ENCODE measurements at regions not wholly inside any gene's neighbourhood (a gene's known extent, or its start where the extent isn't known, plus 50 kb on each side); places are given as distances from the start of the nearest gene placed in this dataset.
A peak's percentile ranks its signal among the peaks of the same experiment; 100 is the strongest.

DNA sequence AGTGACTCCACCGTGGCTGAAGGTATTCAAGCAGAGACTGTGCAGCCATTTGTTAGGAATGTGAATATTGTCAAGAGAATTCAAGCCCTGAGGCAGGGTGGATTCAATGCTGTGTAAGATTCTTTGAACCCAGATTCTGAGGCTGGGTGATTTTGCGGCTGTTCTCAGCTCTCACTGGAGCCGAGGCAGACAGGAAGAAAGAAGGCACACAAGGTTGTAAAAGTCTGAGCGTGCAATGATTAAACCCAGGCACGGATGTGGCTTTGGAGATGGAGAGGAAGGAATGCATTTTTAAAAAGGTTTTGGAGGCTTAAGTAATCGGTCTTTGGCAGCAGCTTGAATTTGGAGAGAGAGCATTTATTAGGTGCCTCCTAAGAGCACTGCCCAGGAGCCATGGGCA lies 187.9 kb downstream of the KATNAL1 start:
- Histone ChIP-seq H3K14ac (ENCODE audit: low read length in 2 of 2) (no peak overlapping the region), H2BK15ac (ENCODE audit: low read depth, poor library complexity, severe bottlenecking) (peak overlapping the region; percentile 3), H4K8ac (ENCODE audit: low read length) (peak overlapping the region; percentile 89), H2AFZ (ENCODE audit: low read depth, low read length) (no peak overlapping the region), H3K4me2 (ENCODE audit: low read length, poor library complexity, severe bottlenecking) (peak overlapping the region; percentile 52), H3K79me1 (replicated peaks; ENCODE audit: low read length, poor library complexity, severe bottlenecking) (no peaks in the 10 kb centered on the region), H3K4ac (ENCODE audit: low read depth in 1 of 2, low read length in 2 of 2) (peak overlapping the region in 1 of 2 experiments; percentile 32), H2AK5ac (ENCODE audit: low read length, severe bottlenecking) (no peak overlapping the region), H3K9me3 (ENCODE audit: control insufficient read depth, low read length) (no peaks in the 10 kb centered on the region), H2BK5ac (ENCODE audit: low read depth, low read length, poor library complexity, severe bottlenecking) (no peak overlapping the region), H3K36me3 (ENCODE audit: control insufficient read depth in 1 of 2, insufficient read depth in 2 of 2, low read depth in 1 of 2, low read length in 2 of 2) (no peaks in the 10 kb centered on the region), H3K9ac (ENCODE audit: low read length) (peak overlapping the region; percentile 64), H3K27ac (ENCODE audit: low read length, poor library complexity, severe bottlenecking) (peak overlapping the region; percentile 83), H3K23ac (ENCODE audit: low read length in 2 of 2) (no peak overlapping the region), H3K27me3 (ENCODE audit: control insufficient read depth in 1 of 2, insufficient read depth in 1 of 2, low read length in 2 of 2) (no peaks in the 10 kb centered on the region), H4K91ac (ENCODE audit: low read length) (no peak overlapping the region), H2BK12ac (ENCODE audit: low read length in 2 of 2) (peak overlapping the region; percentile 70 to 78), H2BK120ac (ENCODE audit: low read depth, low read length) (peak overlapping the region; percentile 43), H3K18ac (ENCODE audit: low read depth in 1 of 2, low read length in 2 of 2) (peak overlapping the region; percentile 75 to 77), H3K4me3 (ENCODE audit: insufficient read depth in 1 of 2, low read depth in 1 of 2, low read length in 2 of 2) (peak overlapping the region in 1 of 2 experiments; percentile 25), H3K4me1 (ENCODE audit: control insufficient read depth, insufficient read depth, low read depth, low read length) (peaks cover 6% of the 10 kb centered on the region)
- peak; percentile 78 for DNase-seq
- 2% methylated on average over 6 of the region's 6 CpGs for WGBS

DNA sequence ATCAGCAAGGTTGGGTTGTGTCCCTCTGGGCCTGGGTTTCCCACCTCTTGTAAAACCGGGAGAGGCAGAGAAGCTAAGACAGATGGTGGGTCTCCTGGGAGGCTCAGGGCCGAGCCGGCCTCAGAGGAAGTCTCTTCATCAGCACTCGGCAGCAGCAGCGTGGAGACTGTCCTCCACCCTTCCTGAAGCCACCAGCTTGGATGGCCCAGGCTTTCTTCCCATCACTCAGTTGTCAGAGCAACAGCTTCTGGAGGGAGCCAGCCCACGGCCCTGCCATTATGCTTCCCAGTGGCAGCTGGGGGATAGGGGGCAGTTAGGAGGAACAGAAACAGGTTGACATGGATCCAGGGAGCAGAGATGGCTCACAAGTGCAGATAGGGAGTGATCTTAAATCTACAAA lies 191.0 kb downstream of the KATNAL1 start:
- no peak overlapping the region for H3K4me3 ChIP-seq (ENCODE audit: insufficient read depth in 1 of 2, low read depth in 1 of 2, low read length in 2 of 2)
- WGBS, result 67% methylated on average over 6 of the region's 6 CpGs
- DNase-seq, result no peak
- H3K14ac ChIP-seq (ENCODE audit: low read length in 2 of 2), result no peak overlapping the region
- no peak overlapping the region for H2BK120ac ChIP-seq (ENCODE audit: low read depth, low read length)
- H2AK5ac ChIP-seq (ENCODE audit: low read length, severe bottlenecking), result no peak overlapping the region
- peak overlapping the region; percentile 6 to 48 for H3K18ac ChIP-seq (ENCODE audit: low read depth in 1 of 2, low read length in 2 of 2)
- H2BK15ac ChIP-seq (ENCODE audit: low read depth, poor library complexity, severe bottlenecking), result peak overlapping the region; percentile 75
- H3K4ac ChIP-seq (ENCODE audit: low read depth in 1 of 2, low read length in 2 of 2), result peak overlapping the region in 1 of 2 experiments; percentile 2
- H3K9ac ChIP-seq (ENCODE audit: low read length), result no peak overlapping the region
- no peak overlapping the region for H3K4me2 ChIP-seq (ENCODE audit: low read length, poor library complexity, severe bottlenecking)
- no peak overlapping the region for H3K27ac ChIP-seq (ENCODE audit: low read length, poor library complexity, severe bottlenecking)
- H3K79me1 ChIP-seq (replicated peaks; ENCODE audit: low read length, poor library complexity, severe bottlenecking), result no peaks in the 10 kb centered on the region
- H2AFZ ChIP-seq (ENCODE audit: low read depth, low read length), result no peak overlapping the region
- peaks cover 11% of the 10 kb centered on the region for H3K4me1 ChIP-seq (ENCODE audit: control insufficient read depth, insufficient read depth, low read depth, low read length)
- no peaks in the 10 kb centered on the region for H3K36me3 ChIP-seq (ENCODE audit: control insufficient read depth in 1 of 2, insufficient read depth in 2 of 2, low read depth in 1 of 2, low read length in 2 of 2)
- H3K23ac ChIP-seq (ENCODE audit: low read length in 2 of 2), result no peak overlapping the region
- peak overlapping the region in 1 of 2 experiments; percentile 6 for H2BK12ac ChIP-seq (ENCODE audit: low read length in 2 of 2)
- no peak overlapping the region for H4K8ac ChIP-seq (ENCODE audit: low read length)
- no peaks in the 10 kb centered on the region for H3K9me3 ChIP-seq (ENCODE audit: control insufficient read depth, low read length)
- peak overlapping the region; percentile 9 for H4K91ac ChIP-seq (ENCODE audit: low read length)
- H3K27me3 ChIP-seq (ENCODE audit: control insufficient read depth in 1 of 2, insufficient read depth in 1 of 2, low read length in 2 of 2), result peaks cover 0 to 6% of the 10 kb centered on the region in 2 experiments
- H2BK5ac ChIP-seq (ENCODE audit: low read depth, low read length, poor library complexity, severe bottlenecking), result no peak overlapping the region

DNA sequence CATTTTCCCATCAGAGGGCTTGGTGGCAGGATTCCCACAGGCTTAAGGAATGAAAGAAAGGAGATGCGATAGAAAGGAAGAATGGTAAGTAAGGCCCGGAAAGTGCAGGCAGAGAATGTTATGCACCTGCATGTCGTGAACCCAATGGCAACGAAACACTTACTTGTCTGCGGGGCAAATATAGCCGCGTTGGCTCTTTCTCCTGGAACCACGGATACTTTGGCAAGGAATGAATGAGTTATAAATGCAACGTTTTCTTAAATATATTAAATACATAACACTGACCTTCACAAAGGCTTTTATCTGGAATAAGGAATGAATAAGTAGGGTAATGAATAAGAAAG lies 192.1 kb downstream of the KATNAL1 start:
- Histone ChIP-seq H2BK12ac (ENCODE audit: low read length in 2 of 2) (peak overlapping the region in 1 of 2 experiments; percentile 23), H3K4me3 (ENCODE audit: insufficient read depth in 1 of 2, low read depth in 1 of 2, low read length in 2 of 2) (peak overlapping the region in 1 of 2 experiments; percentile 73), H3K23ac (ENCODE audit: low read length in 2 of 2) (no peak overlapping the region), H2BK5ac (ENCODE audit: low read depth, low read length, poor library complexity, severe bottlenecking) (no peak overlapping the region), H3K14ac (ENCODE audit: low read length in 2 of 2) (no peak overlapping the region), H3K4me2 (ENCODE audit: low read length, poor library complexity, severe bottlenecking) (peak overlapping the region; percentile 93), H4K91ac (ENCODE audit: low read length) (no peak overlapping the region), H2BK15ac (ENCODE audit: low read depth, poor library complexity, severe bottlenecking) (no peak overlapping the region), H3K18ac (ENCODE audit: low read depth in 1 of 2, low read length in 2 of 2) (no peak overlapping the region), H3K9me3 (ENCODE audit: control insufficient read depth, low read length) (no peaks in the 10 kb centered on the region), H3K9ac (ENCODE audit: low read length) (peak overlapping the region; percentile 66), H3K79me1 (replicated peaks; ENCODE audit: low read length, poor library complexity, severe bottlenecking) (no peaks in the 10 kb centered on the region), H3K4me1 (ENCODE audit: control insufficient read depth, insufficient read depth, low read depth, low read length) (peaks cover 11% of the 10 kb centered on the region), H4K8ac (ENCODE audit: low read length) (no peak overlapping the region), H2BK120ac (ENCODE audit: low read depth, low read length) (no peak overlapping the region), H3K27ac (ENCODE audit: low read length, poor library complexity, severe bottlenecking) (no peak overlapping the region), H3K27me3 (ENCODE audit: control insufficient read depth in 1 of 2, insufficient read depth in 1 of 2, low read length in 2 of 2) (peaks cover 0 to 6% of the 10 kb centered on the region in 2 experiments), H2AK5ac (ENCODE audit: low read length, severe bottlenecking) (no peak overlapping the region), H2AFZ (ENCODE audit: low read depth, low read length) (peak overlapping the region; percentile 48), H3K4ac (ENCODE audit: low read depth in 1 of 2, low read length in 2 of 2) (no peak overlapping the region), H3K36me3 (ENCODE audit: control insufficient read depth in 1 of 2, insufficient read depth in 2 of 2, low read depth in 1 of 2, low read length in 2 of 2) (no peaks in the 10 kb centered on the region)
- DNase-seq, result no peak
- 38% methylated on average over 5 of the region's 9 CpGs for WGBS

DNA sequence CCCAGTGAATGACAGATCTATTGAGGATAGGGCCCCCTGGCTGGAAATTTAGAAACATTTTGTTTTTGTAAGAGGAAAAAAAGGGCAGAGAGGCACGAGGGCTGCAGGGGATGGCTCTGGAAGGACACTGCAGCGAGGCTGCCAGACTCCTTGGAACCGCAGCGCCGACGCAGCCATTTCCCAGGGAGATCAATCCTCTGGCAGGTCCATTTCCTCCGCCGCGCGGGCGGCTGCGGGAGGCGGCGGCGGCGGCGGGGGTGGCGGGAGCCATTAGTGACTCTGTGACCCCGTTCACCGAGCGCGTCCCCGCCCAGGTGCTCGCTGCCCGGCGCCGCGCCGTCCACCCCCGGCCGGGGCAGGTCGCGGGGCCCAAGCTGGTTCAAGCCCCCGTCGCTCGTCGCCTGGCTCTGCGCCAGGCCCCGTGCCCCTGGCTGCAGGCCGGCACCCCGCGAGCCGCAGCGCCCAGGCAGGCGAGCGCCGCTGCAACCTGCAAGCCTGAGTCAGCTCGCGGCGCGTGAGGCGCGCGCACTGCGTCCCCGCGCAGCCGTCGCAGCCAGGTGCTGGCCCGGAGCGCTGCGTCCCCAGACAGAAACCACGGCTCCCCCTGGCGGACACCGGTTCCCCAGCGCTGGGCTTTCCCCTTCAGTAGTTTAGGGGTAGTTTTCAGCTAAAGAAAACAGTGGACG lies 192.6 kb downstream of the KATNAL1 start:
- Histone ChIP-seq H3K14ac (ENCODE audit: low read length in 2 of 2) (peak overlapping the region in 1 of 2 experiments; percentile 24), H3K27ac (ENCODE audit: low read length, poor library complexity, severe bottlenecking) (no peak overlapping the region), H3K4ac (ENCODE audit: low read depth in 1 of 2, low read length in 2 of 2) (no peak overlapping the region), H4K91ac (ENCODE audit: low read length) (peak overlapping the region; percentile 7), H3K4me2 (ENCODE audit: low read length, poor library complexity, severe bottlenecking) (peak overlapping the region; percentile 93), H2BK15ac (ENCODE audit: low read depth, poor library complexity, severe bottlenecking) (peak overlapping the region; percentile 36), H2BK120ac (ENCODE audit: low read depth, low read length) (no peak overlapping the region), H3K27me3 (ENCODE audit: control insufficient read depth in 1 of 2, insufficient read depth in 1 of 2, low read length in 2 of 2) (peaks cover 0 to 6% of the 10 kb centered on the region in 2 experiments), H2AFZ (ENCODE audit: low read depth, low read length) (peak overlapping the region; percentile 57), H3K4me1 (ENCODE audit: control insufficient read depth, insufficient read depth, low read depth, low read length) (peaks cover 9% of the 10 kb centered on the region), H3K23ac (ENCODE audit: low read length in 2 of 2) (peak overlapping the region in 1 of 2 experiments; percentile 50), H4K8ac (ENCODE audit: low read length) (peak overlapping the region; percentile 25), H3K18ac (ENCODE audit: low read depth in 1 of 2, low read length in 2 of 2) (peak overlapping the region; percentile 28 to 80), H3K36me3 (ENCODE audit: control insufficient read depth in 1 of 2, insufficient read depth in 2 of 2, low read depth in 1 of 2, low read length in 2 of 2) (no peaks in the 10 kb centered on the region), H3K9me3 (ENCODE audit: control insufficient read depth, low read length) (no peaks in the 10 kb centered on the region), H2AK5ac (ENCODE audit: low read length, severe bottlenecking) (no peak overlapping the region), H3K79me1 (replicated peaks; ENCODE audit: low read length, poor library complexity, severe bottlenecking) (no peaks in the 10 kb centered on the region), H3K4me3 (ENCODE audit: insufficient read depth in 1 of 2, low read depth in 1 of 2, low read length in 2 of 2) (peak overlapping the region; percentile 73 to 82), H3K9ac (ENCODE audit: low read length) (peak overlapping the region; percentile 67), H2BK12ac (ENCODE audit: low read length in 2 of 2) (peak overlapping the region; percentile 23 to 79), H2BK5ac (ENCODE audit: low read depth, low read length, poor library complexity, severe bottlenecking) (no peak overlapping the region)
- peak; percentile 79 for DNase-seq
- under 1% methylated on average over 53 of the region's 67 CpGs for WGBS

All from mesenchymal stem cell (in vitro differentiated cells and primary cell).